ENCODE measurements at regions not wholly inside any gene's neighbourhood (a gene's known extent, or its start where the extent isn't known, plus 50 kb on each side); places are given as distances from the start of the nearest gene placed in this dataset.
"Not testable (repeated sequence)": the region's sequence is repeated elsewhere in the genome, so short reads cannot be mapped to it uniquely, and the experiment has no call there.

GRCh38 chr4:133594390-133595207 is 445.5 kb downstream of the PCDH10 start:
- no peak for DNase-seq (ENCODE audit: low read depth, low spot score)

DNA sequence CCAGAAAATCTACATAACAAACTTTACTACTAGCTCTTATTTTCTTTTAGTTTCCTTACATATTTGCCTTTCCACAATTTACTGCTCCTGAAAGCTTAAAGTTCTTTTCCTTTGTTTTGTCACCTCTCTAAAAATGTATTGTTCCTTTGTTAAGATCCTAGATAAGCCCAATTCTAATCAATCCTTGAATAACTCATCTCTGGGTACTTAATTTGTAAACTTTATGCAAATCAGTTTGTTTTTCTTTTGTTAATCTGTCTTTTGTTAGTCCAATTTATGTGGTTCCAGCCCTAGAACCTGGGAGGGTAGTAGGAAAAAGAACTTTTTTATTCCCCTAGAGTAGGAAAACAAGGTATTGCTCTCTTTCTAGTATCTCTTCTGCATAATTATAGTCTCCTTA is 444.7 kb downstream of the PCDH10 start:
- no peak for DNase-seq (ENCODE audit: low read depth, low spot score)

- no peak for DNase-seq (ENCODE audit: low read depth, low spot score)
Observed at GRCh38 chr4:133592591-133592990, 443.5 kb downstream of the PCDH10 start.

DNA sequence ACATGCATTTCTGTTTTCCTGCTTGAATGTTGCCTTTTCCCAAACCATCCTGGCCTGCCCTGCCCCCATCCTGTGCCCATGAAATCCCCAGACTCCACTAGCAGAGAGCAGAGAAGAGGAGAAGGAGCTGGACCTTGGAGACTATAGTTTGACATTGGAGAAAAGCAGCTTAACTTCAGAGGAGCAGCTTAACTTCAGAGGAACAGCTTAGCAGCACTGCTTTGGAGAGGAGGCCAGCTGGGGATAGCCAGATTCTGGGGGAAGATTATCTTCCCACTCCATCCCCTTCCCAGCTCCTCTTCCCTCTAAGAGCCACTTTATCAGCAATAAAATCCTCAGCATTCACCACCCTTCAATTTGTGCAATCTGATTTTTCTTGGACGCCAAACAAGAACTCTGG is 443.0 kb downstream of the PCDH10 start:
- DNase-seq (ENCODE audit: low read depth, low spot score): no peak

- no peak for DNase-seq (ENCODE audit: low read depth, low spot score)
Observed at GRCh38 chr4:133588306-133588705, 439.2 kb downstream of the PCDH10 start.

- no peak for DNase-seq (ENCODE audit: low read depth, low spot score)
Observed at GRCh38 chr4:133585323-133585722, 436.2 kb downstream of the PCDH10 start.

DNA sequence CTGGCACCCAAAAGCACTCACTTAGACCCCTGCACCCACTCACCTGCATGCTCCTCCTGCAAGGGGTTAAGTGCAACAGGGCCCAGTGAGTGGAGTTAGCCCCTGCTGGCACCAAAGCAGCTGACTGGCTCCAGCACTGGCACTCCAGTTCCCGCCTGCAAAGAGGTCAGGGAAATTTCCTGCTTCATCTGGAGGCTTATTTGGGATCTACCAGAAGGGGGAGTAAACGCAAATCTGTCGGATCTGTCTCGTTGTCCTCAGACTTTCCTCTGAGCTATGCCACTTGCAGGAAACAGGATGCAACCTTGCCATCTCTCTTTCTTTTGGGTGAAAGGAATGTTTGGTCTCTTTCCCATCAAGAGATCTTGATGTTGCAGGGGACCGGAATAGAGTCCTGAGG is 435.6 kb downstream of the PCDH10 start:
- DNase-seq (ENCODE audit: low read depth, low spot score): no peak

DNA sequence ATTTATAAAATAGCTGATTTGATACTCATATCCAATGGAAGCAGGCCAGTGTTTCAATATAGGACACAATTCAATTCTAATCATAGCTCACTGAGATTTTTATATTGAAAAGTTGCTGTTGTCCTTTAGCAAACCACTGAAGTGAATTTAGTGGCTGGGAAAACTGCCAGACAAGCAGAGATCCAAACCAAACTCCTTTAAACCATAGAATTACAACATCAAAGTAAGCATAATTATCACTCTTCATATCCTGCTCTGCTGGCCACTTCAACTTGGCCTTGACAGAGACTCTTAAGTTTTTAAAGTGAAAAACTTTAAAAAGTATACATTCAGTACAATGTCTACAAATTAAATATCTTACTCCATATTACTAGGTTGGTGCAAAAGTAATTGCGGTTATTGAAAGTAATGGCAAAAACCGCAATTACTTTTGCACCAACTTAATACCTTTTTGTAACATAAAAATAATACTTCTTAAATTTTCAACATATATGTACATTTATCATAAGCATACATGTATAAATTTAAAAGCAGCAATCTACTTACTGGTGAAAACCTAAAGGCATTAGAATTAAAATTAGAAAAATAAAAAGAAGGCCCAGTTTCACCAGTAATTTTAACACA is 433.0 kb downstream of the PCDH10 start:
- DNase-seq (ENCODE audit: low read depth, low spot score): no peak

DNA sequence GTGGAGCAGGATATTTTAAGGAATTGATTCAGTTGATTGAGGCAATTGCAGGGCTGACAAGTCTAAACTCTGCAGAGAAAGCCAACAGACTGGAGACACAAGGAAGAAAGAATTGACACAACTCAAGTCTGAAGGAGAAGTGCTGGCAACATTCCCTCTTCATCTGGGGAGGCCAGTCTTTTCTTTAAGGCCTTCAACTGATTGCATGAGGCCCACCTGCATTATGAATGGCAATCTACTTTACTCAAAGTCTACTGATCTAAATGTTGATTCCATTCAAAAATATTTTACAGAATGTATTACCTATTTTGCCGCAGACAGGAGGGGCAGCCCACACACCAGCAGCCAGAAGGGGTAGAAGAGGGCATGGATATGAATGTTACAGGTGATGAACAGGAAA is 425.2 kb downstream of the PCDH10 start:
- DNase-seq (ENCODE audit: low read depth, low spot score): no peak

DNA sequence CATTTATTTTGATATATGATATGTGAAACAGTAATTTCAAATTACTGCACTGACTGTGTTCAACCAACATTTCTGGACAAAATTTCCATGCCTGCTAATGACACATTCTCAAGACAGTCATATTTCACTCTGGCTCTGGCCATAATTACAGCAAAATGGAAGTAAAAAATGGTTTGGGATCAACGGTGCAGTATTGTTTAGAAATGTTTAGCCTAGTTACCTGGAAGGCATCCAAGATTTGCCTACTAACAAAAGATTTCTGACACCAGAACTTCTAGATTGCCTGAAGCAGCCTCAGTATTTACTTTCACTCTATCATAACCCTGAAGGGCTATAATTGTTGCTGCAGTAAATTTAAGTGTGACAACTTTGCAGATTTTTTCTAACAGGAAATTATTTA is 416.3 kb downstream of the PCDH10 start:
- DNase-seq (ENCODE audit: low read depth, low spot score): peak; percentile 15

DNA sequence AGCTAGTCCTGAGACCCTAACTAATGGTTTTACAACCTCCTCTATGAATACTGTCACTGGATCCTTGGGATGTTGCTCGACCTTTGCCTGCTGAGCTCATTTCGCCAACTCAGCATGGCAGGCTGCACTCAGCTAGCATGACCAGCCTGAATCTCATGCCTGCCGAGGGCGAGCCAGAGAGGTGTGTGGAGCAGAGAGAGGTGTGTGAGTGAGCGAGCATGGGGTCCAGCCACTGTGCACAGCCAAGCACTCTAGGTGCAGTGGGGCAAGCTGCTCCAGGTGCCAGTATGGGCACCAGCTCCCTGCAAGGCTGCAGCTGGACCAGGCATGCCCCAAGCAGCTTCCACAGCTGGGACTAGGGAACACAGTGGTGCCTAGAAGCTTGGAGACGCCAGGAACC is 410.9 kb downstream of the PCDH10 start:
- no peak for DNase-seq (ENCODE audit: low read depth, low spot score)

DNA sequence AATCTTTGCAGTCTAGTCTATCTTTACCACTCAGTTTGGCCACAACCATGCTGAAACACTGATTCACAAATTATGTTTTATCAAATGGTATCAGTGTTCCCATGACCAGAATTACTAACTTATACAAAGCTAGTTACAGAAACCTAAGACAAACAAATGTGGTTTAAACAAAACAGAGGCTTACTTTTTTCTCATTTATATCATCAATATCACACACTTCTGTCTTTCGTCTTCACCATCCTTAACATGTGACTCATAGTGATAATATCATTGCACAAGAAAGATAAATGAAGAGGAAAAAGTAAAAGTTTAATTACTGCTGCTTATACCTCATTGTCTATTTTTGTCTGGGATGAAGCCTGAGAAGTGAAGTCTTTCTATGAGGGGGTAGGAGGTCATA is 406.6 kb downstream of the PCDH10 start:
- no peak for DNase-seq (ENCODE audit: low read depth, low spot score)

- DNase-seq (ENCODE audit: low read depth, low spot score): no peak
Observed at GRCh38 chr4:133550436-133550835, 401.3 kb downstream of the PCDH10 start.

DNA sequence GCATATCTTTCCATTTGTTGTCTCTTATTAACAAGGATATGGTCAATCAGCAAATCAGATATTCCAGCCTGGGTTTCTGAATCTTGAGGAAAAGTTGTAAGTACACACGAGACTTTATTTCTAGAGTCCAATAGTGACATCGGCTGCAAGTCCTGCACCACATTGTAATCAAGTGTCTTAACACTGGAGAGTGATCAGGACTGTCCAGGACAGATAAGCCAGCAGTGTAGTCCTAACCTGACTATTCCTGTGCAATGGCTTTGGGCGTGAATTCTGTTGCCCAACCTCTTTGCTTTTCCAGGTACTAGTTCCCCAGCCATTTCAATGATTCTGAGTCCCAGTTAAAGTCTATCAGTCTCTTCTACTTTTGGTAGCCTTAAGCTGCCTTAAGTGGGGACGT is 395.0 kb downstream of the PCDH10 start:
- no peak for DNase-seq (ENCODE audit: low read depth, low spot score)

DNA sequence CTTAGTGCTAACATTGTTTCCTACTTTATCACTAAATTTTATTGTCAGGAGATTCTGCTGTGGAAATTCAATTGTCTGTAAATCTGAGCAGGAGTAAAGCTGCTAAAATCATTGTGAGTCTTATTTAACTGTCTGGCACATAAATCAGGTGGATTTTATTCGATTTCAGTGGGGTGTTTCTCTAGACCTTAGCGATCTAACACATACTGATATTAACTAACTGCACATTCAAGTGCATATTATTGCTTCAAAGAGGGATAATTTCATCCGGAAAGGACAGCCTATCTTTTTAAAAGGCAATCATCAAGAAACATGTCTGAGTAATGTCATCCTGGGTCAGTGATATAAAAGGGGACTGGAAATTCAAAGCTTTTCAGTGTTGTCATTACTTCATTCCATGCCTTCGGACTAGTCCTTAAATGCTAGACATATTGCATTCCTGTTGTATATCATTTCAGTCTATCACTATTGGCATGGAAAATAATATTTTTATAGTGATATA is 388.7 kb downstream of the PCDH10 start:
- no peak for DNase-seq (ENCODE audit: low read depth, low spot score)

DNA sequence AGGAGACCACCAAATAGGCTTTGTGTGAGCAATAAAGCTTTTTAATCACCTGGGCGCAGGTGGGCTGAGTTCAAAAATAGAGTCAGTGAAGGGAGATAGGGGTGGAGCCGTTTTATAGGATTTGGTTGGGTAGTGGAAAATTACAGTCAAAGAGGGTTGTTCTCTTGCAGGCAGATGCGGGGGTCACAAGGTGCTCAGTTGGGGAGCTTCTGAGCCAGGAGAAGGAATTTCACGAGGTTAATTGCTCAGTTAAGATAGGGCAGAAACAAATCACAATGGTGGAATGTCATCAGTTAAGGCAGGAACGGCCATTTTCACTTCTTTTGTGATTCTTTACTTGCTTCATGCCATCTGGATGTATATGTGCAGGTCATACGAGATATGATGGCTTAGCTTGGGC is 385.1 kb downstream of the PCDH10 start:
- not testable (repeated sequence) for DNase-seq (ENCODE audit: low read depth, low spot score)

DNA sequence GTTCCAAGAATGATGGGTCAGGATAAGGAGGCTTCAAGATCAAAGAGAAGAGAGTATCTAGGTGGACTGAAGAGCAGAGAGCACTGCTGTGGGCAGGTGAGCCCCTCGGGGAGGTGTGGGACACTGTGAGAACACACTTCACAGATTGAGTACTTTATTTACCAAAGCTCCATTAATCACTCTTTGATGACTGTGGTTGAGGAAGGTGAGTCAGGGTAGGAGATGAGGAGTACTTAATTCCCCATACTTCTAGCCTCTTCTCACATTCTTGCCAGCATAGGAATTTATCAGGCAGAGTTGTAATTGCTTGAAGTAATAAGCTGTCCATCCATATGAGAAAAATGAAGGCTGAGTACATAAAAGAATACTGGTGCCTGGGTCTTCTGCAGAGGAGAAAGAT is 375.3 kb downstream of the PCDH10 start:
- DNase-seq (ENCODE audit: low read depth, low spot score): no peak

DNA sequence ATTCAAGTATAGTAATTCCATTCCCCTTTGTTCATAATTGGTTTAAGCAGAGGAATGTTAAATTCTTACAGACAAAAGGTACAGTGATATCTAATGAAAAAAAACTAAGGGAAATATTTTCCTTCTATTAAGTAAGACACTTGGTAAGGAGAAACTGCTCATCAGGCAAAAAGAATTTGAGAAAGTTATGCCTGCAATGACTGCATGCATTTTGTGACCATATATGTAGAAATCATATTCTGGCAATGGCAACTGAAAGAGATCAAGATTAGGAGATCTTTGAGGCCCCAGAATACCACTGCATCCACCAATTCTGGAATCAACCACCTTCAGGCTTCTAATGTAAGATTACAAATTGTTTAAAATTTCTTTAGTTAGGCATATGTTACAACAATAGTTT is 364.8 kb downstream of the PCDH10 start:
- no peak for DNase-seq (ENCODE audit: low read depth, low spot score)

DNA sequence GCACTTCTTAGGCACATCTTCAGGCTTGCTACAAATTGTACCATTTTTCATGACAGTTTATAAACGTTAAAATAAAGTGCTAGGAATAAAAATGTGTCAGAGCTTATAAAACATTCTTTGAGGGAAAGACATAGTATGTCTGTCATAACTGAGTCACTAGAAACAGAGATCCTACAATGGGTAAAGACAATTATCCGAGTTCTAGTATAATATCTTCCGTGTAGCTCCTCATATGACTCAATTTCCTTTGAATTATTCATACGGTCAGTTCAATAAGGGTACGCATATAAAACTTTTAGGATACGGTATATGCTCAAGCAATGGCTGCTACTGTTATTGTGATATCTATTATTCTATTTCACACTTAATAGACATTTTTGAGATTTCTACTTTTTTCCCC is 349.1 kb downstream of the PCDH10 start:
- no peak for DNase-seq (ENCODE audit: low read depth, low spot score)

DNA sequence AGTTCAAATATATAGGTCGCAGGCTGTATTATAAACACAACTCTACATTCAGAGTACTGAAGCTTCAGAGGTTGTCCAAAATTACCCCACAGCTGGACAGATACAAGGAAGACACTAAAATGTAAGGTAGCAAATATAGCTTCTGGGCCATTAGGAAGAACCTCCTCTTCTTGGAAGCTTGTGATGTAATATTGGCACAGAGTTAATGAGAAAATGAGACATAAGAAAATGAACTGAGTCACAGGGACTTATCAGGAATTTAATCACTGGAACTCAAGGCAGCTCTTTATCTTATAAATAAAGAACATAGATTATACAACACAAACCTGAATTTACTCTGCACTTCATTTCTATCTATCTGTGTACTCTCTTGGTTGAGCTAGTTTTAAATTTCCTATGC is 344.7 kb downstream of the PCDH10 start:
- DNase-seq (ENCODE audit: low read depth, low spot score): no peak

DNA sequence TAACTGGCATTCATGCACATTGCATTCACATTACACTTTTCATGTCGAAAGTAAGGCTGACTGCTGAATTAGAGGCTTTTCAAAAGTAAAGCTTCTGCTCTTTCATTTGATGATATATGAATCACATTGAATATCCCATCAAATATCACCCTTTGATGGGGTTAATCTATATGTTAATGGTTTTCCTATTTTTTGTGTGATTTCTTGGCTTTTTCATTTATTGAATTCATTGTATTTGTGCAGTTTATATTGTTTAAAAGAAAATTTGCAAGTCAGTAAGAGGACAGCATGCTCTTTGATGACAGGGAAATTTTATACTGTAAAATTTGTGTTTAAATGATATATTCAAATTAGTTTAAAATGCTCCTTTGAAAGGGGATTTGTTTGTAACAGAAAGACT is 344.1 kb downstream of the PCDH10 start:
- no peak for DNase-seq (ENCODE audit: low read depth, low spot score)

GRCh38 chr4:133484287-133484686 is 335.2 kb downstream of the PCDH10 start:
- DNase-seq (ENCODE audit: low read depth, low spot score): no peak

DNA sequence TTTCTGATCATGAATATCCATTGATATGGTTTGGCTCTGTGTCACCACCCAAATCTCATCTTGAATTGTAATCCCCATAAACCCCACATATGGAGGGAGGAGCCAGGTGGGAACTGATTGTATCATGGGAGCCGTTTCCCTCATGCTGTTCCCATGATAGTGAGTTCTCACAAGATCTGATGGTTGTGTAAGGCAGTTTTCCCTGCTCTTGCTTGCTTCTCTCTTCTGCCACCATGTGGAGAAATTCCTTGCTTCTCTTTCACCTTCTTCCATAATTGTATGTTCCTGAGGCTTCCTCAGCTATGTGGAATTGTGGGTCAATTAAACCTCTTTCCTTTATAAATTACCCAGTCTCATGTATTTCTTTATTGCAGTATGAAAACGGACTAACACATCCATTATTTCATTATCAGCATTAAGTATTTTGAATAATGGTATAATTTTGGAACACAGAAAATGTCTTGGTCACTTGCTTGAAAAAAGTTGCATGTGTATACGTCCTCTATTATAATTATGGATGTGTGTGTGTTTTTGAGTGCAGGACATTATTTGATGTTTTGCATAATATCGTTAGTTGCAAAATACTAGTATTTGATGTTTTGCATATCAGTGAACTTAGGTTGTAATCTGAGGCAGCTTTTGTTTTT is 334.6 kb downstream of the PCDH10 start:
- no peak for DNase-seq (ENCODE audit: low read depth, low spot score)
